HG03520 (cell line): ENCODE measurements at regions not wholly inside any gene's neighbourhood (a gene's known extent, or its start where the extent isn't known, plus 50 kb on each side); places are given as distances from the start of the nearest gene placed in this dataset.
"Not testable (repeated sequence)": the region's sequence is repeated elsewhere in the genome, so short reads cannot be mapped to it uniquely, and the experiment has no call there.

Source experiments
- ATAC-seq: cut with Tn5 transposase; IDR thresholded peaks from one replicate; pipeline ENCODE4 v1.9.1; 2021; ENCODE audit warnings: mild to moderate bottlenecking, moderate library complexity; ENCODE audit not compliant: unreplicated experiment

DNA sequence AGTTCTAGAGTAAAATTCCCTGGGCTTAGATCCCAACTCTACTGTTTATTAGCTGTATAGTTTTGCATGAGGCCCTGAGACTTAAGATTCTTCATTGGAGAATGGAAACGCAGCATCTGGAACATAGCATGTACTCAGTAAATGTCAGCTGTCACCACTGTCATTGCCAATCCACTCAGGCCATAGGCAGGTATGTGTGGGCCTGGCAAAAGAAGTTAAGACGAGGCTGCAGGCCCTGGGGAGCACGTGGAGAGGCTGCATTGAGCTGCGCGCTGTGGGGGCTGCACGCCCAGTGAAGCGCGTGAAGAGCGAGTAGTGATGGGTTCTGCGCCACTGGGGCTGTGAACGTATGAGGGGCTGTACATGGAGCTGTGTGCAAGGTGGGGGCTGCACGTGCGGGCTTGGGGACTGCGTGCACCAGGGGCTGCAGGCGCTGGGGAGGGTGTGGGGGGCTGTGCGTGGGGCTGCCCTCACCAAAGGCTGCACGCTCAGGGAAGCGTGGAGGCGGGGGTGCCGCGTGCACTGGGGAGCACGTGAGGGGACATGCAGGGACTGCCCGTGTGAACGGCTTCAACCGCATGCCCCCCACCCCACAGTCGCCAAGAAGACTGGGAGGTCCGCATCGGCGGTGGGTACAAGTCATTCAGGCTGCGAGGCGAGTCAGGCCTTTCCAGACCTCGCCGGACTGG, 85.5 kb downstream of the PRR15 start:
- no peak for ATAC-seq

- ATAC-seq: no peak
Measured at GRCh38 chr7:29649876-29650275, 86.2 kb downstream of the PRR15 start.

- ATAC-seq: no peak
Measured at GRCh38 chr7:29651477-29651876, 87.8 kb downstream of the PRR15 start.

- ATAC-seq: no peak
Measured at GRCh38 chr7:29652556-29652955, 88.9 kb downstream of the PRR15 start.

- not testable (repeated sequence) for ATAC-seq
Measured at GRCh38 chr7:29654340-29654739, 90.7 kb downstream of the PRR15 start.

- no peak for ATAC-seq
Measured at GRCh38 chr7:29657288-29657687, 93.7 kb downstream of the PRR15 start.

- ATAC-seq: no peak
Measured at GRCh38 chr7:29657856-29658255, 94.2 kb downstream of the PRR15 start.

DNA sequence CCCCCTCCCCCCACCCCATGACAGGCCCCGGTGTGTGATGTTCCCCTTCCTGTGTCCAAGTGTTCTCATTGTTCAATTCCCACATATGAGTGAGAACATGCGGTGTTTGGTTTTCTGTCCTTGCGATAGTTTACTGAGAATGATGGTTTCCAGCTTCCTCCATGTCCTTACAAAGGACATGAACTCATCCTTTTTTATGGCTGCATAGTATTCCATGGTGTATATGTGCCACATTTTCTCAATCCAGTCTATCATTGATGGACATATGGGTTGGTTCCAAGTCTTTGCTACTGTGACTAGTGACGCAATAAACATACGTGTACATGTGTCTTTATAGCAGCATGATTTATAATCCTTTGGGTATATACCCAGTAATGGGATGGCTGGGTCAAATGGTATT, 95.6 kb downstream of the PRR15 start:
- ATAC-seq: not testable (repeated sequence)

- not testable (repeated sequence) for ATAC-seq
Measured at GRCh38 chr7:29662899-29663298, 99.3 kb downstream of the PRR15 start.

DNA sequence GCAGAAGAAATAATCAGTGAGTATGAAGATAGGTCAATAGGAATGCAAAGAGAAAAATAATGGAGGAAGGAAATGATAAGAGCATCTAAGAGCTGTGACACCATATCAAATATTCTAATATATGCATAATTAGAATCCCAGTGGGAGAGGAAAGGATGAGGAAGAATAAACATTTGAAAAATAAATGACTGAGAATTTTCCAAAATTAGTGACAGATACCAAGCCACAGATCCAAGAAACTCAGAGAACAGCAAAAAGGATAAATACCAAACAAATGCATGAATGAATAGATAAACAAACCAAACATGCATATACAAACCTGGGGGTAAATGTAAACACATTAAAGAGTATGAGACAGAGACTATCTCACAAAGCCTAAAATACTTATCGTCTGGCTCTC, 101.4 kb downstream of the PRR15 start:
- ATAC-seq: not testable (repeated sequence)

- ATAC-seq: not testable (repeated sequence)
Measured at GRCh38 chr7:29667096-29667669, 103.5 kb downstream of the PRR15 start.

DNA sequence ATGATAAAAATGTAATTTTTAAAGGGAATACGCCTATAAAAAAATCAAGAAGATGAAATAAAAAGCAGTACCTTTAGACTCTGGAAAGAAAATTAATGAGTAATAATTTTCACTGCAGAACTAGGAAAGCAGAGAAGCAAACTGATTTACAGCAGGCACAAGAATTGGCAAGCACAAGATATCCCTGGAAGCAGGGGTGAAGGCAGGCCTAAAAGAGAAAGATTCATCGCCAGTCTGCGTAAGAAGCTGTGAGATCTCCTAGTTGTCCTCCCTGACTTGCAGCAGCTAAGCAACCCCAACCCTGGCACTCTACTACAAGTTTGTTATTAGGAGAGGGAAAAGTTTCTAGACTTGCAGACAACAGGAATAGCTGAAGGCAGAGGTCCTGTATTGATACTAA, 107.7 kb downstream of the PRR15 start:
- ATAC-seq: not testable (repeated sequence)

GRCh38 chr7:29673635-29674034, 110.0 kb downstream of the PRR15 start:
- ATAC-seq: not testable (repeated sequence)

DNA sequence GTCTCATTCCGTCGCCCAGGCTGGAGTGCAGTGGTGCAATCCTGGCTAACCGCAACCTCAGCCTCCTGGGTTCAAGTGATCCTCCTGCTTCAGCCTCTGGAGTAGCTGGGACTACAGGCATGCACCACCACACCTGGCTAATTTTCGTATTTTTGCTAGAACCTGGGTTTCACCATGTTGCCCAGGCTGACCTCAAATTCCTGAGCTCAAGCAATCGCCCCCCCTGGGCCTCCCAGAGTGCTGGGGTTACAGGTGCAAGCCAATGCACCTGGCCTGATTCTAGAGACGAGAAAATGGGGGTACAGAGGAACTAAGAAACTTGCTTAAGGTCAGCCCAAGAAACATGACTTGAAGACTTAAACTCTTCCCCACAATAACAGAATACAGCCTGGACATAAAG, 111.0 kb downstream of the PRR15 start:
- ATAC-seq: not testable (repeated sequence)

DNA sequence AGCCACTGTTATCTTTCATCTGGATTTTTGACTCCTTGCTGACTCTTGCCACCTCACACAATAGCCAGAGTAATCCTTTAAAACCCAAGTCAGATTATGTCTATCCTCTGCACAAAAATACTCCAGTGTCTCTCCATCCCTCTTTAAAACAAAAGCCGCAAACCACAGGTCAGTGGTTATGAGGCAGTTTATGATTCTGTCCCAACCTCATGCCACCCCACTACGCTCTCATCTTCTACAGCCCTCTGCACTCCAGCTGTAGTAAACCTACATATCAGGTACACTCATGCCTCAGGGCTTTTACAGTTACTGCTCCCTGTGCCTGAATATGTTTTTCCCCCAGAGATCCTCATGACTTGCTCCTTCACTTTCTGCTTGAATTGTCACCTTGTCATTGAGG, 113.6 kb downstream of the PRR15 start:
- not testable (repeated sequence) for ATAC-seq

GRCh38 chr7:29679963-29680362, 116.3 kb downstream of the PRR15 start:
- ATAC-seq: not testable (repeated sequence)

DNA sequence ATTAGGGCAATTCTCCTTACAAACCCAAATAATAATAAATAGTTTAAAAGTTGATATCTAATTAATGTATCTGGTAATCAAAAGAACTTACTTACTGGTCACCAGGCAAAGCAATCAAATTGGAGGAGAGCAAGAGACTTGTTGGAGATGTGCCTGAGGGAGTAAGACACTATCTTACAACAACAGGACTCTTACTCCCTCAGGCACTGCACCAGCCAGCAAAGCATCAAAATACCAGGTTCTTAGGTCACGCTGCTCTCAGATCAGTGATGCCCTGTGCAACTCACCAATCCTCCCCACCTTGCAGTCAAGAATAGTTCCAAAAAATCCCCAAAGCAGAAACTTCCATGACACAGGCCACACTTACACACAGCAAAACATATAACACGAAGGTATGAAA, 117.0 kb downstream of the PRR15 start:
- ATAC-seq: not testable (repeated sequence)

DNA sequence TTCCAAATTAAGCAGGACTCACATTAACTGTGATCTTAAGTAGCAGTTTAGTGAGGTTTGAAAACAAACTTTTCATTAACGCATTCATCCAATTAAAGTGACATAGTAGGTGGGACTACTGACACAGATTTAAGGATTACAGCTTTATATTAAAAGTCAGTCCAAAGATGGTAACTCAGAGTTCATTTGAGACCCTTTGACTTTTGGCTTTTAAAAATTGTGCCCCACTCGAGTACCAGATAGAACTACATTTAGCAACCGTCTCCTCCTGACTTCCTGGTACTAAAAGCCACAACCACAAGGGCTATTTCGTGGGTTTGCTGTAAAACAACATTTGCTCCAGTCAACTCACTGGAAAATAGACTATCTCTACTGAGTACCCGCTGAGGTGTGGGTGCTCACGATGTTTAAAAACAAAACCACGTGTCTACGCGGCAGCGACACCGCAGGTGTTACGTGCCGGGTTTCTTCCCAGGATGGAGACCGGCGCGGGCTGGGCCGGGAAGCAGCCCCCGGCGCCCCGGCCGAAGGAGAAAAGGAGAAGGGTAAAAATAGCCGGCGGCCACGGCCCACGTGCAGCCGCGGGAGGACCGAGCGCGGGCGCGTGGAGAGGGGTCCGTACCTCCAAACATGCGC, 120.6 kb downstream of the PRR15 start:
- ATAC-seq: peak; percentile 22

DNA sequence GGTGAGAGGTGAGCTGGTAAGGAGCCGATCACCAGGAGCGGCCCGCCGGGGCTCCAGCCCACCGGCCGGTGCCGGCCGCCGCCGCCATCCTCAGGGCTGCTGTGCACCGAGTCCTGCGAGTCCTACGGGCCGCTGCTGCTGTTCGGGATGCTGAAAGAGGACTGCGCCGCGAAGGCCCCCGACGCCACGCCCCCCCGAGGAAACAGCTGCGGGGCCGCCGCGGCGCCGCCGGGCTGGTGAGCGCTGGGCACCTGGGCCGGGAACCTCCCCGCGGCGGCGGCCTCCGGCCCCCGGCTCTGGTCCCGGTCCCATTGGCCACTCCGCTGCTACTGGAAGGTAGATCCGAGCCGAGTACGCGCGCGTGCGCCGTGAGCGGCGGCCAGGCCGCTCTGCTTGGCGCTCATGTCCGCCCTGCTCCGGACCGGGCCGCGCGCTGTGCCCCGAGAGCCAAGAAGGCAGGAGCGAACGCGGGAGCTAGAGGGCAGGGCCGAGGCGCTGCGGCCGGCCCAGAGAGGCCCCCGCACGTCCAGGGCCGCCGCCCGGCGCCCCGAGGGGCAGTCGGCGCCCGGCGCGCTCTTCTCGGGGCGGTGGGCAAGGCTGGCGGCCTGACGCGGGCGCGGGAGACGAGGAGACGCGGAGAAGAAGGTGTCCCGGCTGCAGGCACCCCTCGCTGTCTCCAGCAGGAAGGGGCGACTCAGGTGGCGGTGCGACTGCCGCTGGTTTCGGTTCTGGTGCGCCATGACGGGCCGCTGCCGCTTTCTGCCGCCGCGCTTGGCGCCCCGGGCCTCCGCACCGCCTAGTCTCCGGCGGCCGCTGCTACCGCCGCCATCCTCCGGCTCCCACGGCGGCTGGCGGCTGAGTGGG, 121.3 kb upstream of the WIPF3 start:
- peak; percentile 67 for ATAC-seq

DNA sequence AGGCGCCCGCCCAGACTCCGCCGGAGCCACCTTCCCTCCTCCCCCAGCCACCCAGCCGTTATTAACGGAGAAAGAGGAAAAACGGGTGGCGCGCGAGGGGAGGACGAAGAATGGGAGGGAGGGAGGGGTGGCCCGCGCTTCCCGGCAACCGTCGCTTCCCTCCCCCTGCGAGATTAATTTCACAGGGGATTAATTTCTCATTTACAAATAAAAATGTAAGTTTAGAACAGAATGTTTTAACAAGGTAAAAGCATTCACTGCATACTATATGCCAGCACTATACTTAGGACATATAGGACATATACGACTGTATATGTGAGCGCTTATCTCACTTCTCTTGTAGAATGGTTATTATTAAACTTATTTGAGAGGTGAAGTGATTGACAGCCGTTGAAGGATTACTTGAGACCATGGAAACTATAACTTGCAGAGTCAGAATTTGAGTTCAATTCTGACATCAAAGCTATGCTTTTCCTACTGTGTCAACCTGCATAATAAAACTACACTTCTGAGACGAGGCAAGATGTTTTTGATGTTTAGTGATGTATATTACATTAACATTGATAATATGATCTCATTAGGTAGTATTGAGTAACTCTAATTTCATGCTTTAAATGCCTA, 120.5 kb upstream of the WIPF3 start:
- ATAC-seq: not testable (repeated sequence)

DNA sequence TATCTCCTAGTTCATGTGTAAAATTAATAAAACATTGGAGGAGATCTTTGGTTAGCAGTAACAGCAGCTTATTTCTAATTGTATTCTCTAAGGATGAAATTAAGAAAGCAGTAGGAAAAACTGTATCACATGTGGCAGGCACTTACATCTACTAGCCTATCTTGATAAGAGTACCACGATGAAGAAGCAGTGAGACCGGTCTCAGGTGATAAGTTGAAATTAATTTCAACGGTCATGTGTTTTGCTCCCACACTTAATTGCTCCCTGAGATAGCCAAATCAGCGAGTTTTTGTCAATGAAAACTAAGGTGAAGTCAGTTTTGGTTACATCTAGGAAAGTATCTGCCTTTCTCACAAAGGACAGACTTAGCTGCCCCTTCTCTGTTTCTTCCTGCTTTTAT, 115.8 kb upstream of the WIPF3 start:
- not testable (repeated sequence) for ATAC-seq
